ENCODE measurements at regions not wholly inside any gene's neighbourhood (a gene's known extent, or its start where the extent isn't known, plus 50 kb on each side); places are given as distances from the start of the nearest gene placed in this dataset.

- no peak for TF ChIP-seq CTCF (IDR thresholded peaks at IDR 0.05; ENCODE audit: unreplicated experiment)
- H3K9me3 Mint-ChIP-seq (ENCODE audit: low read depth): no peaks in the 10 kb centered on the region
- no peak overlapping the region for H3K27ac Mint-ChIP-seq
- peaks cover 12% of the 10 kb centered on the region for H3K27me3 Mint-ChIP-seq
- no peak overlapping the region for H3K4me3 Mint-ChIP-seq (ENCODE audit: low read depth)
- H3K4me1 Mint-ChIP-seq (ENCODE audit: low read depth): peaks cover 11% of the 10 kb centered on the region
- DNase-seq (ENCODE audit: low spot score, unreplicated experiment): no peak
- no peaks in the 10 kb centered on the region for H3K36me3 Mint-ChIP-seq (ENCODE audit: insufficient read depth)
These were observed 83.3 kb downstream of the KCTD15 start for GRCh38 chr19:33879818-33880575.

- H3K36me3 Mint-ChIP-seq (ENCODE audit: insufficient read depth): no peaks in the 10 kb centered on the region
- H3K4me1 Mint-ChIP-seq (ENCODE audit: low read depth): peaks cover 11% of the 10 kb centered on the region
- H3K27me3 Mint-ChIP-seq: no peaks in the 10 kb centered on the region
- H3K9me3 Mint-ChIP-seq (ENCODE audit: low read depth): no peaks in the 10 kb centered on the region
- H3K4me3 Mint-ChIP-seq (ENCODE audit: low read depth): peak overlapping the region; percentile 62
- peak overlapping the region; percentile 85 for H3K27ac Mint-ChIP-seq
- no peak for TF ChIP-seq CTCF (IDR thresholded peaks at IDR 0.05; ENCODE audit: unreplicated experiment)
- no peak for DNase-seq (ENCODE audit: low spot score, unreplicated experiment)
These were observed 87.3 kb downstream of the KCTD15 start for GRCh38 chr19:33883859-33884519.

- H3K4me3 Mint-ChIP-seq (ENCODE audit: low read depth): no peak overlapping the region
- H3K9me3 Mint-ChIP-seq (ENCODE audit: low read depth): no peaks in the 10 kb centered on the region
- DNase-seq (ENCODE audit: low spot score, unreplicated experiment): no peak
- H3K27ac Mint-ChIP-seq: no peak overlapping the region
- TF ChIP-seq CTCF (IDR thresholded peaks at IDR 0.05; ENCODE audit: unreplicated experiment): no peak
- H3K36me3 Mint-ChIP-seq (ENCODE audit: insufficient read depth): no peaks in the 10 kb centered on the region
- H3K27me3 Mint-ChIP-seq: no peaks in the 10 kb centered on the region
- H3K4me1 Mint-ChIP-seq (ENCODE audit: low read depth): peaks cover 11% of the 10 kb centered on the region
These were observed 88.6 kb downstream of the KCTD15 start for GRCh38 chr19:33885236-33885635.

GRCh38 chr19:33887891-33888290 is 91.2 kb downstream of the KCTD15 start:
- Mint-ChIP-seq H3K4me3 (ENCODE audit: low read depth) (no peak overlapping the region), H3K4me1 (ENCODE audit: low read depth) (peaks cover 11% of the 10 kb centered on the region), H3K36me3 (ENCODE audit: insufficient read depth) (no peaks in the 10 kb centered on the region), H3K27ac (no peak overlapping the region), H3K27me3 (no peaks in the 10 kb centered on the region), H3K9me3 (ENCODE audit: low read depth) (no peaks in the 10 kb centered on the region)
- TF ChIP-seq CTCF (IDR thresholded peaks at IDR 0.05; ENCODE audit: unreplicated experiment): no peak
- no peak for DNase-seq (ENCODE audit: low spot score, unreplicated experiment)

- Mint-ChIP-seq H3K27ac (peak overlapping the region; percentile 29), H3K27me3 (peaks cover 3% of the 10 kb centered on the region), H3K4me3 (ENCODE audit: low read depth) (no peak overlapping the region), H3K9me3 (ENCODE audit: low read depth) (no peaks in the 10 kb centered on the region), H3K36me3 (ENCODE audit: insufficient read depth) (no peaks in the 10 kb centered on the region), H3K4me1 (ENCODE audit: low read depth) (peaks cover 10% of the 10 kb centered on the region)
- no peak for DNase-seq (ENCODE audit: low spot score, unreplicated experiment)
- TF ChIP-seq CTCF (IDR thresholded peaks at IDR 0.05; ENCODE audit: unreplicated experiment): no peak
These were observed 92.0 kb downstream of the KCTD15 start for GRCh38 chr19:33888665-33889064.
